ENCODE measurements at regions not wholly inside any gene's neighbourhood (a gene's known extent, or its start where the extent isn't known, plus 50 kb on each side); places are given as distances from the start of the nearest gene placed in this dataset.
"Not testable (repeated sequence)": the region's sequence is repeated elsewhere in the genome, so short reads cannot be mapped to it uniquely, and the experiment has no call there.

DNA sequence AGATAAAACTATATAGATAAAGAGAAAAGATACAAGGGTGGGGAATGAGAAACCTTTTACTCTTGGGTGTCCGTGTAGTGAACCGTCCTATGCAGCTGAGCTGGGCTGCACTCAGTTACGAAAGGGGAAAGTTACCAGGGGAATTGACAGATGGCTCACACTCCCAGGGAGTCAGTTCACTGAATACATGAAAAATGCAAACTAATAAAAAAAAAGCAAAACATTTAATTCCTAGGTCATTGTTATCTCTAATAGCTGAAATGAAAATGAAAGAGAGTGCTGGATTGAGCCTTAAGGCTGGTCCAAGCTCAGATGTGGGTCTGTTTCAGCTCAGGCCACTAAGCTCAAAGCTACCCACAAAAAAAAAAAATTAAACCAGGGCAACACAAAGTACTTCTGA is 138.0 kb downstream of the THBS2 start:
- TF ChIP-seq, protein P1, sequence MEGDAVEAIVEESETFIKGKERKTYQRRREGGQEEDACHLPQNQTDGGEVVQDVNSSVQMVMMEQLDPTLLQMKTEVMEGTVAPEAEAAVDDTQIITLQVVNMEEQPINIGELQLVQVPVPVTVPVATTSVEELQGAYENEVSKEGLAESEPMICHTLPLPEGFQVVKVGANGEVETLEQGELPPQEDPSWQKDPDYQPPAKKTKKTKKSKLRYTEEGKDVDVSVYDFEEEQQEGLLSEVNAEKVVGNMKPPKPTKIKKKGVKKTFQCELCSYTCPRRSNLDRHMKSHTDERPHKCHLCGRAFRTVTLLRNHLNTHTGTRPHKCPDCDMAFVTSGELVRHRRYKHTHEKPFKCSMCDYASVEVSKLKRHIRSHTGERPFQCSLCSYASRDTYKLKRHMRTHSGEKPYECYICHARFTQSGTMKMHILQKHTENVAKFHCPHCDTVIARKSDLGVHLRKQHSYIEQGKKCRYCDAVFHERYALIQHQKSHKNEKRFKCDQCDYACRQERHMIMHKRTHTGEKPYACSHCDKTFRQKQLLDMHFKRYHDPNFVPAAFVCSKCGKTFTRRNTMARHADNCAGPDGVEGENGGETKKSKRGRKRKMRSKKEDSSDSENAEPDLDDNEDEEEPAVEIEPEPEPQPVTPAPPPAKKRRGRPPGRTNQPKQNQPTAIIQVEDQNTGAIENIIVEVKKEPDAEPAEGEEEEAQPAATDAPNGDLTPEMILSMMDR (conservative IDR thresholded peaks at IDR 0.05) = no peak
- no peaks in the 10 kb centered on the region for H3K27me3 Mint-ChIP-seq
- no peak overlapping the region for H3K4me3 Mint-ChIP-seq

DNA sequence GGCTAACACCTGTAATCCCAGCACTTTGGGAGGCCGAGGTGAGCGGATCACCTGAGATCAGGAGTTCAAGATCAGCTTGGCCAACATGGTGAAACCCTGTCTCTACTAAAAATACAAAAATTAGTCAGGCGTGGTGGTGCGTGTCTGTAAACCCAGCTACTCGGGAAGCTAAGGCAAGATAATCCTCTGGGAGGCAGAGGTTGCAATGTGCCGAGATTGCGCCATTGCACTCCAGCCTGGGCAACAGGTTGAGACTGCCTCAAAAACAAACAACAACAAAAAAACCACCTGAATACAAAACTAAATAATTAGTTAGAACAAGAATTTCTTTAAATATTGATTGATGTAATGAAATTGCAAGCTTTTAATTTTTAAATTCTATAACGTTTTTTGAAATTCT is 139.0 kb downstream of the THBS2 start:
- not testable (repeated sequence) for H3K4me1 Mint-ChIP-seq (ENCODE audit: unreplicated experiment); H3K27ac Mint-ChIP-seq; H3K4me3 Mint-ChIP-seq; H3K36me3 Mint-ChIP-seq; H3K9me3 Mint-ChIP-seq; DNase-seq (ENCODE audit: extremely low spot score, unreplicated experiment); H3K27me3 Mint-ChIP-seq

More for the DNA sequence above, 138.0 kb downstream of the THBS2 start:
- Mint-ChIP-seq H3K4me1 (ENCODE audit: unreplicated experiment) (no peaks in the 10 kb centered on the region), H3K9me3 (no peaks in the 10 kb centered on the region), H3K27ac (no peak overlapping the region), H3K36me3 (no peaks in the 10 kb centered on the region)
- no peak for DNase-seq (ENCODE audit: extremely low spot score, unreplicated experiment)

DNA sequence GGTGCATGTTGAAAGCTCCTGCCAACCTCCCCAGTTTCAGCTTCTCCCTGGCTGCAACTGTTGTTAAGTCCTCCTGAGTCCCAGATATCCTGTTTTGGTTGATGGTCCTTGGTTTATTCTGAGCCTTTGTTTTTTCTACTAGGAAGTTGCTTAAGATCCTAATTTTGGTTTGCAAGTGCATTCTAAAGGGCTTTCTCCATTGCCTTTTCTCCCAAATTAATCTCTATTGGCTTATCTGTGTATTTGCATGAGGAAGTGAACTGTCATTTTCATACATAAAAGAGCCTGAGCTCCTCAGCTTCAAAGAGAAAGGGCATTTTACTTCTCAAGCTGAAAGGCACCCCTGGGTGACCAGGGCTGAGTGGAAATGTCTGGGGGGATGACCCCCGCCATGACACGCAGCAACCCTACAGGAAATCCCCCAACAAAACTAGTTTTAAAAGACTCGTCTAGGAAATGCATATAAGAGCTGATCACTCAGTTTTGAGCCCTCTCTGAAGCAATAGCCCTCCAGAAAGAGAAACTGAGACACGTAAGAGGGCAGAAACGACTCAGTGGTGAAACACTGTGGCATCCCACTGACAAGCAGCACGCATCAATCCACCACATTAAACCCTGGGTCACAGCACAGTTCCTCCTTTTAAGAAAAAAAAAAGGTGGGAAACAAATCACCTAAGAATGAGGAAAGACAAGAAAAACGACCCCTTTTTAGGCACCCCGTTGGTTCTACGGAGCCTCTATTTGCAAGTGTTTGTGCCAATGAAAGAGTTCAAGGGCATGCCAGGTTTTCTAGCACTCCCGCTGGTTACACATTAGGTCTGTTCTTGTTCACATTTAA is 140.9 kb downstream of the THBS2 start:
- TF ChIP-seq, protein P1 (conservative IDR thresholded peaks at IDR 0.05) = no peak
- no peaks in the 10 kb centered on the region for H3K36me3 Mint-ChIP-seq
- H3K27ac Mint-ChIP-seq = no peak overlapping the region
- no peaks in the 10 kb centered on the region for H3K9me3 Mint-ChIP-seq
- H3K4me1 Mint-ChIP-seq (ENCODE audit: unreplicated experiment) = no peaks in the 10 kb centered on the region
- no peak for DNase-seq (ENCODE audit: extremely low spot score, unreplicated experiment)
- H3K27me3 Mint-ChIP-seq = no peaks in the 10 kb centered on the region
- H3K4me3 Mint-ChIP-seq = no peak overlapping the region

DNA sequence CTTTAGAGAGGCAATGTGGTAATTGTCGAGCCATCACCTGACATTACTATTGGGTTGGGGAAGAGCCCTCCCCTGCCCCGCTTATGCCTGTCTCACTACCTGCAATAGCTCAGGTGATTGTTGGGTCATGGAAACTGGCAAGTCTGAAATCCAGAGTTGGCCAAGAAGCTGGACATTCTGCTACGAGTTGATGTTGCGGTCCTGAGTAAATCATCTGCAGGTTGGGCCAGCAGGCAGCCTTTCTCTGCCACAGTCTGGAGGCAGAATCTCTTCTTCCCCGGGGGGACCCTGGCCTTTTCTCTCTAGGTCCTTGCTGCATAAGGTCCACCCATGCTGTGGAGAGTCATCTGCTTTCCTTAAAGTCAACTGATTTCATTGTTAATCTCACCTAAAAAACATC is 142.4 kb downstream of the THBS2 start:
- no peaks in the 10 kb centered on the region for H3K9me3 Mint-ChIP-seq
- no peaks in the 10 kb centered on the region for H3K36me3 Mint-ChIP-seq
- no peaks in the 10 kb centered on the region for H3K4me1 Mint-ChIP-seq (ENCODE audit: unreplicated experiment)
- no peak overlapping the region for H3K27ac Mint-ChIP-seq
- no peaks in the 10 kb centered on the region for H3K27me3 Mint-ChIP-seq
- DNase-seq (ENCODE audit: extremely low spot score, unreplicated experiment) = no peak
- TF ChIP-seq, protein P1 (conservative IDR thresholded peaks at IDR 0.05) = no peak
- no peak overlapping the region for H3K4me3 Mint-ChIP-seq

GRCh38 chr6:169109411-169110220 is 144.0 kb downstream of the THBS2 start:
- Mint-ChIP-seq H3K9me3 (no peaks in the 10 kb centered on the region), H3K4me3 (no peak overlapping the region), H3K27me3 (no peaks in the 10 kb centered on the region), H3K36me3 (no peaks in the 10 kb centered on the region), H3K4me1 (ENCODE audit: unreplicated experiment) (no peaks in the 10 kb centered on the region), H3K27ac (no peak overlapping the region)
- TF ChIP-seq, protein P1 (conservative IDR thresholded peaks at IDR 0.05) = no peak
- no peak for DNase-seq (ENCODE audit: extremely low spot score, unreplicated experiment)

DNA sequence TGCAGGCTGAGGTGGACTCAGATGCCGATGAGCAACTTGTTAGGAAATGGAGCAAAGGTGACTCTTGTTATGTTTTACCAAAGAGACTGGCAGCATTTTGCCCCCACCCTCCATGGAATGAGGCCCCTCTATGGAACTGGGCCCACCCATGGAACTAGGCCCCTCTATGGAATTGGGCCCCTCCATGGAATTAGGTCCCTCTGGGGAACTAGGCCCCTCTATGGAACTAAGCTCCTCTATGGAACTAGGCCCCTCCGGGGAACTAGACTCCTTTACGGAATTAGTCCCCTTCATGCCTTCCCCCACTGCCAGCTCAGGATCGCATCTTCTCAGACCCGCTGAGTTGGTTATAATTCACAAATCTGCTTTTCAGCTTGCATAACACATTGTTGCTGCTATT is 144.9 kb downstream of the THBS2 start:
- Mint-ChIP-seq H3K4me3 (no peak overlapping the region), H3K27ac (no peak overlapping the region), H3K9me3 (no peaks in the 10 kb centered on the region), H3K4me1 (ENCODE audit: unreplicated experiment) (no peaks in the 10 kb centered on the region), H3K27me3 (no peaks in the 10 kb centered on the region), H3K36me3 (no peaks in the 10 kb centered on the region)
- no peak for DNase-seq (ENCODE audit: extremely low spot score, unreplicated experiment)
- TF ChIP-seq, protein P1 (conservative IDR thresholded peaks at IDR 0.05) = no peak

All from type B pancreatic cell (in vitro differentiated cells).